SK-N-SH treated with all-trans-retinoic acid at 6 μM for 48 hours (cell line): ENCODE measurements at regions not wholly inside any gene's neighbourhood (a gene's known extent, or its start where the extent isn't known, plus 50 kb on each side); places are given as distances from the start of the nearest gene placed in this dataset.

Source experiments
- ATAC-seq: fragments of 200-7000 bp; cut with Tn5 transposase; 3 replicates; pipeline ENCODE4 v1.9.1; 2020; ENCODE audit warnings: mild to moderate bottlenecking, moderate library complexity
- ARNTL ChIP-seq: fragments of 450-650 bp; formaldehyde crosslinking; IDR thresholded peaks from 2 replicates; pipeline ENCODE4 v1.5.0; 2020; ENCODE audit warnings: low read depth, mild to moderate bottlenecking, moderate library complexity, borderline replicate concordance
- BACH2 ChIP-seq: fragments of 250-450 bp; sonication (Bioruptor Pico); IDR thresholded peaks from 2 replicates; pipeline ENCODE4 v1.9.0; 2021; ENCODE audit warnings: mild to moderate bottlenecking, borderline replicate concordance
- CSDC2 ChIP-seq: fragments of 250-450 bp; sonication (Bioruptor Pico); IDR thresholded peaks from 2 replicates; pipeline ENCODE4 v1.5.0; 2020; ENCODE audit warnings: mild to moderate bottlenecking, moderate library complexity
- ESRRG ChIP-seq: fragments of 250-450 bp; sonication (Bioruptor Pico); IDR thresholded peaks from 2 replicates; pipeline ENCODE4 v1.6.1; 2021; ENCODE audit warnings: mild to moderate bottlenecking
- GLIS3 ChIP-seq: fragments of 250-450 bp; sonication (Bioruptor Pico); IDR thresholded peaks from 2 replicates; pipeline ENCODE4 v1.5.0; 2020; ENCODE audit warnings: mild to moderate bottlenecking, moderate library complexity
- ISL1 ChIP-seq: fragments of 250-450 bp; sonication (Bioruptor Pico); IDR thresholded peaks from 2 replicates; pipeline ENCODE4 v2.1.2; 2022; ENCODE audit warnings: mild to moderate bottlenecking, moderate library complexity
- OSR1 ChIP-seq: fragments of 250-450 bp; sonication (Bioruptor Pico); IDR thresholded peaks from 2 replicates; pipeline ENCODE4 v1.8.0; 2022; ENCODE audit warnings: moderate library complexity, mild to moderate bottlenecking, inconsistent platforms
- PPARA ChIP-seq: fragments of 250-450 bp; sonication (Bioruptor Pico); IDR thresholded peaks from 2 replicates; pipeline ENCODE4 v1.5.0; 2020; ENCODE audit warnings: mild to moderate bottlenecking, borderline replicate concordance
- RARB ChIP-seq: fragments of 250-450 bp; sonication (Bioruptor Pico); IDR thresholded peaks from 2 replicates; pipeline ENCODE4 v1.8.0; 2021; ENCODE audit warnings: mild to moderate bottlenecking, moderate library complexity
- SNAI2 ChIP-seq: fragments of 250-450 bp; sonication (Bioruptor Pico); IDR thresholded peaks from 2 replicates; pipeline ENCODE4 v1.5.0; 2020; ENCODE audit warnings: mild to moderate bottlenecking, moderate library complexity
- TCF4 ChIP-seq: fragments of 250-450 bp; sonication (Bioruptor Pico); IDR thresholded peaks from 2 replicates; pipeline ENCODE4 v1.8.0; 2021; ENCODE audit warnings: mild to moderate bottlenecking, moderate library complexity, borderline replicate concordance
- TOX ChIP-seq: fragments of 250-450 bp; sonication (Bioruptor Pico); IDR thresholded peaks from 2 replicates; pipeline ENCODE4 v1.8.0; 2021; ENCODE audit warnings: mild to moderate bottlenecking, moderate library complexity, borderline replicate concordance
- ZC3H10 ChIP-seq: fragments of 250-450 bp; sonication (Bioruptor Pico); IDR thresholded peaks from 2 replicates; pipeline ENCODE4 v1.5.1; 2021; ENCODE audit warnings: mild to moderate bottlenecking, moderate library complexity
- ZFP3 ChIP-seq: fragments of 250-450 bp; sonication (Bioruptor Pico); IDR thresholded peaks from 2 replicates; pipeline ENCODE4 v1.5.0; 2020; ENCODE audit warnings: mild to moderate bottlenecking, moderate library complexity
- ZFP30 ChIP-seq: fragments of 450-650 bp; formaldehyde crosslinking; IDR thresholded peaks from 2 replicates; pipeline ENCODE4 v1.5.0; 2022; ENCODE audit warnings: mild to moderate bottlenecking, moderate library complexity
- ZNF70 ChIP-seq: fragments of 450-650 bp; formaldehyde crosslinking; IDR thresholded peaks from 2 replicates; pipeline ENCODE4 v1.5.0; 2020; ENCODE audit warnings: mild to moderate bottlenecking, moderate library complexity
- TF ChIP-seq, protein P1 (sequence below): fragments of 250-450 bp; sonication (Bioruptor Pico); IDR thresholded peaks from 2 replicates; pipeline ENCODE4 v1.5.1; 2020; ENCODE audit warnings: low read depth, mild to moderate bottlenecking, moderate library complexity
- TF ChIP-seq, protein P2 (sequence below): fragments of 250-450 bp; sonication (Bioruptor Pico); IDR thresholded peaks from 2 replicates; pipeline ENCODE4 v1.8.0; 2021; ENCODE audit warnings: low read depth, mild to moderate bottlenecking, moderate library complexity, borderline replicate concordance
- TF ChIP-seq, protein P3 (sequence below): fragments of 250-450 bp; sonication (Bioruptor Pico); IDR thresholded peaks from 2 replicates; pipeline ENCODE4 v1.8.0; 2020; ENCODE audit warnings: mild to moderate bottlenecking, moderate library complexity, borderline replicate concordance
- TF ChIP-seq, protein P4 (sequence below): fragments of 250-450 bp; sonication (Bioruptor Pico); IDR thresholded peaks from 2 replicates; pipeline ENCODE4 v1.5.1; 2021; ENCODE audit warnings: mild to moderate bottlenecking, moderate library complexity
- TF ChIP-seq, protein P5 (sequence below): fragments of 250-450 bp; sonication (Bioruptor Pico); IDR thresholded peaks from 2 replicates; pipeline ENCODE4 v1.5.0; 2020; ENCODE audit warnings: mild to moderate bottlenecking, moderate library complexity

GRCh38 chr9:84481636-84482218, 141.2 kb upstream of the SLC28A3 start:
- TF ChIP-seq SNAI2 (CRISPR knock-in tag) (no peak), TCF4 (no peak), ZC3H10 (CRISPR knock-in tag) (no peak), OSR1 (CRISPR knock-in tag) (no peak), ZFP30 (CRISPR knock-in tag) (no peak), TOX (no peak), ZFP3 (CRISPR knock-in tag) (no peak), RARB (CRISPR knock-in tag) (no peak), BACH2 (no peak), ESRRG (no peak), PPARA (no peak)
- TF ChIP-seq, protein P1, sequence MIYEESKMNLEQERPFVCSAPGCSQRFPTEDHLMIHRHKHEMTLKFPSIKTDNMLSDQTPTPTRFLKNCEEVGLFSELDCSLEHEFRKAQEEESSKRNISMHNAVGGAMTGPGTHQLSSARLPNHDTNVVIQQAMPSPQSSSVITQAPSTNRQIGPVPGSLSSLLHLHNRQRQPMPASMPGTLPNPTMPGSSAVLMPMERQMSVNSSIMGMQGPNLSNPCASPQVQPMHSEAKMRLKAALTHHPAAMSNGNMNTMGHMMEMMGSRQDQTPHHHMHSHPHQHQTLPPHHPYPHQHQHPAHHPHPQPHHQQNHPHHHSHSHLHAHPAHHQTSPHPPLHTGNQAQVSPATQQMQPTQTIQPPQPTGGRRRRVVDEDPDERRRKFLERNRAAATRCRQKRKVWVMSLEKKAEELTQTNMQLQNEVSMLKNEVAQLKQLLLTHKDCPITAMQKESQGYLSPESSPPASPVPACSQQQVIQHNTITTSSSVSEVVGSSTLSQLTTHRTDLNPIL: no peak
- TF ChIP-seq, protein P2, sequence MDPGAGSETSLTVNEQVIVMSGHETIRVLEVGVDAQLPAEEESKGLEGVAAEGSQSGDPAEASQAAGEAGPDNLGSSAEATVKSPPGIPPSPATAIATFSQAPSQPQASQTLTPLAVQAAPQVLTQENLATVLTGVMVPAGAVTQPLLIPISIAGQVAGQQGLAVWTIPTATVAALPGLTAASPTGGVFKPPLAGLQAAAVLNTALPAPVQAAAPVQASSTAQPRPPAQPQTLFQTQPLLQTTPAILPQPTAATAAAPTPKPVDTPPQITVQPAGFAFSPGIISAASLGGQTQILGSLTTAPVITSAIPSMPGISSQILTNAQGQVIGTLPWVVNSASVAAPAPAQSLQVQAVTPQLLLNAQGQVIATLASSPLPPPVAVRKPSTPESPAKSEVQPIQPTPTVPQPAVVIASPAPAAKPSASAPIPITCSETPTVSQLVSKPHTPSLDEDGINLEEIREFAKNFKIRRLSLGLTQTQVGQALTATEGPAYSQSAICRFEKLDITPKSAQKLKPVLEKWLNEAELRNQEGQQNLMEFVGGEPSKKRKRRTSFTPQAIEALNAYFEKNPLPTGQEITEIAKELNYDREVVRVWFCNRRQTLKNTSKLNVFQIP (CRISPR knock-in tag): no peak
- TF ChIP-seq, protein P3, sequence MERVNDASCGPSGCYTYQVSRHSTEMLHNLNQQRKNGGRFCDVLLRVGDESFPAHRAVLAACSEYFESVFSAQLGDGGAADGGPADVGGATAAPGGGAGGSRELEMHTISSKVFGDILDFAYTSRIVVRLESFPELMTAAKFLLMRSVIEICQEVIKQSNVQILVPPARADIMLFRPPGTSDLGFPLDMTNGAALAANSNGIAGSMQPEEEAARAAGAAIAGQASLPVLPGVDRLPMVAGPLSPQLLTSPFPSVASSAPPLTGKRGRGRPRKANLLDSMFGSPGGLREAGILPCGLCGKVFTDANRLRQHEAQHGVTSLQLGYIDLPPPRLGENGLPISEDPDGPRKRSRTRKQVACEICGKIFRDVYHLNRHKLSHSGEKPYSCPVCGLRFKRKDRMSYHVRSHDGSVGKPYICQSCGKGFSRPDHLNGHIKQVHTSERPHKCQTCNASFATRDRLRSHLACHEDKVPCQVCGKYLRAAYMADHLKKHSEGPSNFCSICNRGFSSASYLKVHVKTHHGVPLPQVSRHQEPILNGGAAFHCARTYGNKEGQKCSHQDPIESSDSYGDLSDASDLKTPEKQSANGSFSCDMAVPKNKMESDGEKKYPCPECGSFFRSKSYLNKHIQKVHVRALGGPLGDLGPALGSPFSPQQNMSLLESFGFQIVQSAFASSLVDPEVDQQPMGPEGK: no peak
- TF ChIP-seq, protein P4, sequence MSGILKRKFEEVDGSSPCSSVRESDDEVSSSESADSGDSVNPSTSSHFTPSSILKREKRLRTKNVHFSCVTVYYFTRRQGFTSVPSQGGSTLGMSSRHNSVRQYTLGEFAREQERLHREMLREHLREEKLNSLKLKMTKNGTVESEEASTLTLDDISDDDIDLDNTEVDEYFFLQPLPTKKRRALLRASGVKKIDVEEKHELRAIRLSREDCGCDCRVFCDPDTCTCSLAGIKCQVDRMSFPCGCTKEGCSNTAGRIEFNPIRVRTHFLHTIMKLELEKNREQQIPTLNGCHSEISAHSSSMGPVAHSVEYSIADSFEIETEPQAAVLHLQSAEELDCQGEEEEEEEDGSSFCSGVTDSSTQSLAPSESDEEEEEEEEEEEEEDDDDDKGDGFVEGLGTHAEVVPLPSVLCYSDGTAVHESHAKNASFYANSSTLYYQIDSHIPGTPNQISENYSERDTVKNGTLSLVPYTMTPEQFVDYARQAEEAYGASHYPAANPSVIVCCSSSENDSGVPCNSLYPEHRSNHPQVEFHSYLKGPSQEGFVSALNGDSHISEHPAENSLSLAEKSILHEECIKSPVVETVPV: no peak
- ATAC-seq: no peak

GRCh38 chr9:84482607-84483006, 142.0 kb upstream of the SLC28A3 start:
- no peak for ATAC-seq
- TF ChIP-seq OSR1 (CRISPR knock-in tag) (no peak), BACH2 (no peak), GLIS3 (no peak), TOX (no peak), ARNTL (CRISPR knock-in tag) (no peak), ESRRG (no peak), CSDC2 (CRISPR knock-in tag) (no peak), SNAI2 (CRISPR knock-in tag) (no peak), RARB (CRISPR knock-in tag) (no peak), ISL1 (CRISPR knock-in tag) (no peak), ZFP30 (CRISPR knock-in tag) (no peak), ZNF70 (CRISPR knock-in tag) (no peak), ZFP3 (CRISPR knock-in tag) (no peak)
- TF ChIP-seq, protein P3: no peak
- TF ChIP-seq, protein P5, sequence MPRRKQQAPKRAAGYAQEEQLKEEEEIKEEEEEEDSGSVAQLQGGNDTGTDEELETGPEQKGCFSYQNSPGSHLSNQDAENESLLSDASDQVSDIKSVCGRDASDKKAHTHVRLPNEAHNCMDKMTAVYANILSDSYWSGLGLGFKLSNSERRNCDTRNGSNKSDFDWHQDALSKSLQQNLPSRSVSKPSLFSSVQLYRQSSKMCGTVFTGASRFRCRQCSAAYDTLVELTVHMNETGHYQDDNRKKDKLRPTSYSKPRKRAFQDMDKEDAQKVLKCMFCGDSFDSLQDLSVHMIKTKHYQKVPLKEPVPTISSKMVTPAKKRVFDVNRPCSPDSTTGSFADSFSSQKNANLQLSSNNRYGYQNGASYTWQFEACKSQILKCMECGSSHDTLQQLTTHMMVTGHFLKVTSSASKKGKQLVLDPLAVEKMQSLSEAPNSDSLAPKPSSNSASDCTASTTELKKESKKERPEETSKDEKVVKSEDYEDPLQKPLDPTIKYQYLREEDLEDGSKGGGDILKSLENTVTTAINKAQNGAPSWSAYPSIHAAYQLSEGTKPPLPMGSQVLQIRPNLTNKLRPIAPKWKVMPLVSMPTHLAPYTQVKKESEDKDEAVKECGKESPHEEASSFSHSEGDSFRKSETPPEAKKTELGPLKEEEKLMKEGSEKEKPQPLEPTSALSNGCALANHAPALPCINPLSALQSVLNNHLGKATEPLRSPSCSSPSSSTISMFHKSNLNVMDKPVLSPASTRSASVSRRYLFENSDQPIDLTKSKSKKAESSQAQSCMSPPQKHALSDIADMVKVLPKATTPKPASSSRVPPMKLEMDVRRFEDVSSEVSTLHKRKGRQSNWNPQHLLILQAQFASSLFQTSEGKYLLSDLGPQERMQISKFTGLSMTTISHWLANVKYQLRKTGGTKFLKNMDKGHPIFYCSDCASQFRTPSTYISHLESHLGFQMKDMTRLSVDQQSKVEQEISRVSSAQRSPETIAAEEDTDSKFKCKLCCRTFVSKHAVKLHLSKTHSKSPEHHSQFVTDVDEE (CRISPR knock-in tag): no peak
